H1 (cell line): ENCODE measurements at regions not wholly inside any gene's neighbourhood (a gene's known extent, or its start where the extent isn't known, plus 50 kb on each side); places are given as distances from the start of the nearest gene placed in this dataset.
A peak's percentile ranks its signal among the peaks of the same experiment; 100 is the strongest.

Experiments
- CTCF ChIA-PET: fragments of 300-600 bp; sonication (Branson Sonifier 250); formaldehyde crosslinking; loops from one replicate; lab custom pipeline; 2021; ENCODE audit not compliant: partially characterized antibody; lab: Charles Lee
- POLR2A ChIA-PET: fragments of 300-600 bp; sonication (Branson Sonifier 250); formaldehyde crosslinking; loops from one replicate; lab custom pipeline; 2021; ENCODE audit warnings: inconsistent platforms; ENCODE audit not compliant: partially characterized antibody; lab: Charles Lee
- DNase-seq, 2 experiments: peaks; one replicate each; pipeline versions ENCODE4 v3.0.0 to v3.0.0-alpha.2; 2010 to 2022; ENCODE audit warnings: low spot score in 2 of 2, low read depth in 1 of 2, mixed read lengths in 1 of 2
- FAIRE-seq: peaks from 2 replicates; lab custom pipeline; 2011; peaks lifted over from hg19 to GRCh38; lab: Jason Lieb, UNC
- H2AFZ ChIP-seq: 2 replicates; pipeline ENCODE4 v1.8.1; 2012; ENCODE audit warnings: low read length, inconsistent platforms
- H2AK5ac ChIP-seq: 2 replicates; pipeline ENCODE4 v1.6.1; 2013; ENCODE audit warnings: low read depth, low read length
- H2BK120ac ChIP-seq: replicated peaks from 2 replicates; pipeline ENCODE3; 2013; ENCODE audit warnings: low read depth, low read length, inconsistent platforms
- H2BK12ac ChIP-seq: 2 replicates; pipeline ENCODE4 v1.6.1; 2013; ENCODE audit warnings: low read depth, low read length
- H2BK15ac ChIP-seq: 2 replicates; pipeline ENCODE4 v1.6.1; 2013; ENCODE audit warnings: low read length
- H2BK20ac ChIP-seq: 2 replicates; pipeline ENCODE4 v1.6.1; 2013; ENCODE audit warnings: low read length
- H2BK5ac ChIP-seq: 2 replicates; pipeline ENCODE4 v1.6.1; 2013; ENCODE audit warnings: low read depth, low read length
- H3K14ac ChIP-seq: 2 replicates; pipeline ENCODE4 v1.6.1; 2013; ENCODE audit warnings: inconsistent platforms; ENCODE audit not compliant: insufficient read length
- H3K18ac ChIP-seq: 2 replicates; pipeline ENCODE4 v1.6.1; 2013; ENCODE audit warnings: low read length; ENCODE audit errors: extremely low read depth
- H3K23ac ChIP-seq: 2 replicates; pipeline ENCODE4 v1.6.1; 2013; ENCODE audit warnings: inconsistent platforms; ENCODE audit not compliant: insufficient read length
- H3K23me2 ChIP-seq: 2 replicates; pipeline ENCODE4 v1.6.1; 2013; ENCODE audit warnings: low read depth, low read length
- H3K27ac ChIP-seq: 2 replicates; pipeline ENCODE4 v1.6.1; 2011; ENCODE audit warnings: low read depth, low read length, inconsistent platforms
- H3K27me3 ChIP-seq, 4 experiments: replicated peaks in 1 of 4; 1 replicate in 1 of 4; 2 replicates in 3 of 4; pipeline versions ENCODE4 v1.6.1 to v1.8.1; 2011 to 2013; ENCODE audit warnings: low read length in 3 of 4, mild to moderate bottlenecking in 3 of 4, inconsistent platforms in 2 of 4, mixed read lengths in 2 of 4, moderate library complexity in 1 of 4; ENCODE audit not compliant: control insufficient read depth in 3 of 4, insufficient read depth in 3 of 4; ENCODE audit errors: extremely low read depth in 1 of 4
- H3K36me3 ChIP-seq, 4 experiments: 2 replicates each; pipeline versions ENCODE4 v1.6.1 to v1.8.1; 2011 to 2013; ENCODE audit warnings: mild to moderate bottlenecking in 4 of 4, low read length in 3 of 4, moderate library complexity in 2 of 4, control low read depth in 1 of 4, inconsistent platforms in 1 of 4; ENCODE audit not compliant: insufficient read depth in 4 of 4, control insufficient read depth in 2 of 4
- H3K4ac ChIP-seq: replicated peaks from 2 replicates; pipeline ENCODE3; 2013; ENCODE audit warnings: low read length, low read depth, mixed read lengths, inconsistent platforms; ENCODE audit not compliant: insufficient read length
- H3K4me1 ChIP-seq, 4 experiments: replicated peaks in 1 of 4; 1 replicate in 1 of 4; 2 replicates in 3 of 4; pipeline versions ENCODE4 v1.6.1 to v1.8.1; 2011 to 2013; ENCODE audit warnings: low read length in 3 of 4, inconsistent platforms in 2 of 4, mixed read lengths in 1 of 4; ENCODE audit not compliant: insufficient read depth in 4 of 4, control insufficient read depth in 3 of 4
- H3K4me2 ChIP-seq, 2 experiments: 2 replicates each; pipeline versions ENCODE4 v1.6.1 to v1.8.1; 2011 to 2013; ENCODE audit warnings: low read depth in 2 of 2, low read length in 2 of 2, control low read depth in 1 of 2, inconsistent platforms in 1 of 2, mild to moderate bottlenecking in 1 of 2; ENCODE audit not compliant: insufficient read depth in 1 of 2
- H3K4me3 ChIP-seq, 4 experiments: fragments of 200-600, 300-600 bp in 1 of 4; sonication (generic), shearing (Covaris generic), sonication (Bioruptor Twin) in 1 of 4; 2 replicates each; pipeline versions ENCODE4 v1.5.1 to v1.8.1; 2011 to 2016; ENCODE audit warnings: low read length in 4 of 4, low read depth in 3 of 4, control low read depth in 2 of 4, inconsistent platforms in 2 of 4, mild to moderate bottlenecking in 2 of 4, mixed read lengths in 1 of 4, moderate library complexity in 1 of 4; ENCODE audit not compliant: insufficient read depth in 2 of 4; ENCODE audit errors: extremely low read depth in 1 of 4
- H3K56ac ChIP-seq: replicated peaks from 2 replicates; pipeline ENCODE3; 2013; ENCODE audit warnings: low read depth, mild to moderate bottlenecking, mixed read lengths, low read length, inconsistent platforms; ENCODE audit not compliant: insufficient read length
- H3K79me1 ChIP-seq: 2 replicates; pipeline ENCODE4 v1.6.1; 2013; ENCODE audit warnings: low read depth, low read length, control low read depth
- H3K79me2 ChIP-seq, 2 experiments: 2 replicates each; pipeline versions ENCODE4 v1.6.1 to v1.8.1; 2012 to 2013; ENCODE audit warnings: low read length in 2 of 2, mild to moderate bottlenecking in 2 of 2, inconsistent platforms in 1 of 2; ENCODE audit not compliant: insufficient read depth in 2 of 2, control insufficient read depth in 1 of 2
- H3K9ac ChIP-seq, 4 experiments: replicated peaks in 1 of 4; 1 replicate in 1 of 4; 2 replicates in 3 of 4; pipeline versions ENCODE4 v1.6.1 to v1.8.1; 2011 to 2013; ENCODE audit warnings: low read depth in 3 of 4, low read length in 3 of 4, control low read depth in 2 of 4, mild to moderate bottlenecking in 2 of 4, moderate library complexity in 2 of 4, inconsistent platforms in 1 of 4; ENCODE audit errors: extremely low read depth in 1 of 4
- H3K9me3 ChIP-seq, 2 experiments: 2 replicates each; pipeline versions ENCODE4 v1.6.1 to v1.8.1; 2012 to 2013; ENCODE audit warnings: mild to moderate bottlenecking in 2 of 2, moderate library complexity in 2 of 2, control low read depth in 1 of 2, inconsistent platforms in 1 of 2, low read depth in 1 of 2, low read length in 1 of 2, mixed read lengths in 1 of 2; ENCODE audit not compliant: insufficient read depth in 2 of 2
- H4K20me1 ChIP-seq, 2 experiments: replicated peaks in 1 of 2; 2 replicates each; pipeline versions ENCODE3 to v1.8.1; 2011 to 2013; ENCODE audit warnings: inconsistent platforms in 2 of 2, low read length in 2 of 2, mild to moderate bottlenecking in 1 of 2; ENCODE audit not compliant: insufficient read depth in 2 of 2, control insufficient read depth in 1 of 2
- H4K5ac ChIP-seq: 2 replicates; pipeline ENCODE4 v1.6.1; 2013; ENCODE audit warnings: low read length, low read depth, mixed read lengths, inconsistent platforms; ENCODE audit not compliant: insufficient read length
- H4K8ac ChIP-seq: 2 replicates; pipeline ENCODE4 v1.8.0; 2013; ENCODE audit warnings: mild to moderate bottlenecking, moderate library complexity, low read length, inconsistent platforms; ENCODE audit not compliant: insufficient read depth; ENCODE audit errors: extremely low read depth
- H4K91ac ChIP-seq: replicated peaks from 2 replicates; pipeline ENCODE3; 2013; ENCODE audit warnings: low read length, mixed read lengths, inconsistent platforms; ENCODE audit not compliant: insufficient read length
- ATF2 ChIP-seq: IDR thresholded peaks from 2 replicates; pipeline ENCODE4 v1.6.1; 2012; ENCODE audit warnings: low read length, inconsistent platforms
- ATF3 ChIP-seq: IDR thresholded peaks from 2 replicates; pipeline ENCODE4 v1.6.1; 2011; ENCODE audit warnings: low read depth, mild to moderate bottlenecking, low read length; ENCODE audit not compliant: insufficient read depth
- BACH1 ChIP-seq: IDR thresholded peaks from 2 replicates; pipeline ENCODE4 v1.6.1; 2012; ENCODE audit warnings: low read length, improper control_type of control experiment
- CREB1 ChIP-seq: IDR thresholded peaks from 2 replicates; pipeline ENCODE4 v1.6.1; 2012; ENCODE audit warnings: inconsistent platforms
- CTBP2 ChIP-seq: IDR thresholded peaks from 2 replicates; pipeline ENCODE4 v1.7.0; 2011; ENCODE audit warnings: borderline replicate concordance, mild to moderate bottlenecking, moderate library complexity, mixed read lengths, low read length; ENCODE audit not compliant: insufficient read depth, insufficient read length
- GTF2F1 ChIP-seq: IDR thresholded peaks from 2 replicates; pipeline ENCODE4 v1.6.1; 2012; ENCODE audit warnings: low read depth, low read length, improper control_type of control experiment, borderline replicate concordance
- POLR2A ChIP-seq, 2 experiments: IDR thresholded peaks; 1 replicate in 1 of 2; 2 replicates in 1 of 2; pipeline ENCODE4 v1.6.1; 2011; ENCODE audit warnings: low read depth in 2 of 2, low read length in 2 of 2, mild to moderate bottlenecking in 2 of 2; ENCODE audit errors: control extremely low read depth in 1 of 2
- RAD21 ChIP-seq, 2 experiments: IDR thresholded peaks in 1 of 2; conservative IDR thresholded peaks in 1 of 2; 2 replicates each; pipeline ENCODE4 v1.6.1; 2011; ENCODE audit warnings: low read depth in 2 of 2, low read length in 2 of 2, improper control_type of control experiment in 1 of 2, inconsistent platforms in 1 of 2, mild to moderate bottlenecking in 1 of 2, moderate library complexity in 1 of 2
- RNF2 ChIP-seq: fragments of 200-900, 300-1000 bp; sonication (generic); IDR thresholded peaks from 2 replicates; pipeline ENCODE4 v1.7.1; 2016; ENCODE audit warnings: borderline replicate concordance, low read depth, mild to moderate bottlenecking, antibody characterized with exemption, low read length; ENCODE audit not compliant: poor library complexity, severe bottlenecking; ENCODE audit errors: missing control alignments
- SIN3A ChIP-seq, 2 experiments: IDR thresholded peaks in 1 of 2; conservative IDR thresholded peaks in 1 of 2; 2 replicates each; pipeline ENCODE4 v1.6.1; 2011 to 2012; ENCODE audit warnings: low read length in 2 of 2, improper control_type of control experiment in 1 of 2, low read depth in 1 of 2, mild to moderate bottlenecking in 1 of 2
- SIRT6 ChIP-seq: IDR thresholded peaks from one replicate; pipeline ENCODE4 v1.7.1; 2012; ENCODE audit warnings: low read length, inconsistent platforms
- TCF12 ChIP-seq: IDR thresholded peaks from 2 replicates; pipeline ENCODE4 v1.6.1; 2011; ENCODE audit warnings: low read depth, mild to moderate bottlenecking, low read length
- WGBS, 2 experiments: shearing (Covaris generic) in 1 of 2; methylation state at CpG; one replicate each; pipeline versions ENCODE4 v1.1.6 to v1.1.7; 2013 to 2015; ENCODE audit warnings: low lambda C conversion rate in 2 of 2, mixed read lengths in 2 of 2, inconsistent platforms in 1 of 2, low coverage in 1 of 2, missing lambda C conversion rate in 1 of 2; ENCODE audit not compliant: insufficient replicate concordance in 2 of 2, insufficient coverage in 1 of 2, insufficient read length in 1 of 2; ENCODE audit errors: extremely low coverage in 1 of 2, missing lambda C conversion rate in 1 of 2; 5-methylcytosine and 5-hydroxymethylcytosine counted together

- no peak overlapping the region for H2BK20ac ChIP-seq
- H3K4ac ChIP-seq: no peak overlapping the region
- H2AFZ ChIP-seq: peak overlapping the region; percentile 58; the same call in 1 of the 2 replicates
- H2BK120ac ChIP-seq: no peak overlapping the region
- H3K9me3 ChIP-seq: no peaks in the 10 kb centered on the region
- no peak overlapping the region for H4K91ac ChIP-seq
- H3K27ac ChIP-seq: no peak overlapping the region
- WGBS, 2 experiments: 89% methylated on average over 3 of the region's 3 CpGs; no CpG with 5 or more reads in 1 of the 2 experiments
- no peak overlapping the region for H3K18ac ChIP-seq
- no peaks in the 10 kb centered on the region for H3K27me3 ChIP-seq
- no peak overlapping the region for H3K9ac ChIP-seq
- no peaks in the 10 kb centered on the region for H3K23me2 ChIP-seq
- H3K14ac ChIP-seq: no peak overlapping the region
- H3K79me2 ChIP-seq: no peaks in the 10 kb centered on the region
- no peaks in the 10 kb centered on the region for H3K4me1 ChIP-seq
- no peaks in the 10 kb centered on the region for H3K79me1 ChIP-seq
- H2BK15ac ChIP-seq: no peak overlapping the region
- H3K23ac ChIP-seq: no peak overlapping the region
- no peak overlapping the region for H3K56ac ChIP-seq
- no peaks in the 10 kb centered on the region for H3K36me3 ChIP-seq
- H4K8ac ChIP-seq: no peak overlapping the region
- H4K5ac ChIP-seq: no peak overlapping the region
- no peak overlapping the region for H2BK5ac ChIP-seq
- ChIA-PET CTCF (no interaction called here), POLR2A (no interaction called here)
- no peaks in the 10 kb centered on the region for H4K20me1 ChIP-seq
- no peak for FAIRE-seq
- no peak for DNase-seq
- H3K4me2 ChIP-seq: no peak overlapping the region
- no peak overlapping the region for H2AK5ac ChIP-seq
- no peak overlapping the region for H2BK12ac ChIP-seq
- no peak overlapping the region for H3K4me3 ChIP-seq
- TF ChIP-seq GTF2F1: no peak
- no peak for TF ChIP-seq TCF12
- no peak for TF ChIP-seq POLR2A (IDR thresholded peaks at IDR 0.05; ENCODE audit: control extremely low read depth in 1 of 2, low read depth in 2 of 2, low read length in 2 of 2)
- TF ChIP-seq SIN3A (conservative IDR thresholded peaks at IDR 0.05 in 1 of 2, IDR thresholded peaks at IDR 0.05 in 1 of 2; ENCODE audit: low read depth in 1 of 2, low read length in 2 of 2): no peak
- TF ChIP-seq ATF3: no peak
- TF ChIP-seq ATF2: no peak
- no peak for TF ChIP-seq SIRT6
- TF ChIP-seq CTBP2: no peak
- TF ChIP-seq RAD21 (IDR thresholded peaks at IDR 0.05 in 1 of 2, conservative IDR thresholded peaks at IDR 0.05 in 1 of 2; ENCODE audit: low read depth in 2 of 2, low read length in 2 of 2): no peak
- no peak for TF ChIP-seq RNF2
- TF ChIP-seq CREB1: no peak
- TF ChIP-seq BACH1: no peak
Observed at GRCh38 chr3:173214576-173214975, 73.5 kb upstream of the SPATA16 start.
